ENCODE measurements at regions not wholly inside any gene's neighbourhood (a gene's known extent, or its start where the extent isn't known, plus 50 kb on each side); places are given as distances from the start of the nearest gene placed in this dataset.
"Not testable (repeated sequence)": the region's sequence is repeated elsewhere in the genome, so short reads cannot be mapped to it uniquely, and the experiment has no call there.

- no peak for DNase-seq
Observed at GRCh38 chr6:27804851-27805250, 107.3 kb downstream of the OR2B2 start.

GRCh38 chr6:27800731-27801373 is 111.3 kb downstream of the OR2B2 start:
- DNase-seq, result no peak

GRCh38 chr6:27797960-27798359 is 114.2 kb downstream of the OR2B2 start:
- no peak for DNase-seq

DNA sequence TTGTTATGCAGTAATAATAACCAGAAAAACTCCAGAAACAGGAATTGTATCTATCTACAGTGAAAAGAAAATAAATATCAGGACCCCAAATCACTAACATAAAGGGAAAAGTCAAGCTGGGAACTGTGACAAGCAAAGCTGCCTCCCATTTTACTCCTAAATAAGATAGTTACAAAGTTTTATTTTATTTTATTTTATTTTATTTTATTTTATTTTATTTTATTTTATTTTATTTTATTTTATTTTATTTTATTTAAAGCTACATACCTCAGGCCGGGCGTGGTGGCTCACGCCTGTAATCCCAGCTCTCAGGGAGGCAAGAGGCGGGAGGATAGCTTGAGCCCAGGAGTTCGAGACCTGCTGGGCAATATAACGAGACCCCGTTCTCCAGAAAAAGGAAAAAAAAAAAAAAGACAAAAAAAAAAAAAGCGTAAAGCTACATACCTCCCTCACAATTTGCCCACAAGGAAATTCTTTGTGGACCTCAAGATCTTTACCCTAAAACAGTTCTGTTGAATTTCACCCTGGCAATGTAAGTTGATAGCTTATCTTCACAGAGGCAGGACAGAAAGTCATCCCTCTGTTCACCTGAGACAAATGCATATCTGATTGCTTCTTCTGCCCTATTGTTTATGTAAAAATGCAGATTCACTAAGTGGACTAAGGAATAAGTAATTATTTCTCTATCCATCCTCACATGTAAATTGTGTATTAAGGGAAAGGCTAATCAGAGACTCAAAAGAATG is 115.3 kb downstream of the OR2B2 start:
- not testable (repeated sequence) for DNase-seq

DNA sequence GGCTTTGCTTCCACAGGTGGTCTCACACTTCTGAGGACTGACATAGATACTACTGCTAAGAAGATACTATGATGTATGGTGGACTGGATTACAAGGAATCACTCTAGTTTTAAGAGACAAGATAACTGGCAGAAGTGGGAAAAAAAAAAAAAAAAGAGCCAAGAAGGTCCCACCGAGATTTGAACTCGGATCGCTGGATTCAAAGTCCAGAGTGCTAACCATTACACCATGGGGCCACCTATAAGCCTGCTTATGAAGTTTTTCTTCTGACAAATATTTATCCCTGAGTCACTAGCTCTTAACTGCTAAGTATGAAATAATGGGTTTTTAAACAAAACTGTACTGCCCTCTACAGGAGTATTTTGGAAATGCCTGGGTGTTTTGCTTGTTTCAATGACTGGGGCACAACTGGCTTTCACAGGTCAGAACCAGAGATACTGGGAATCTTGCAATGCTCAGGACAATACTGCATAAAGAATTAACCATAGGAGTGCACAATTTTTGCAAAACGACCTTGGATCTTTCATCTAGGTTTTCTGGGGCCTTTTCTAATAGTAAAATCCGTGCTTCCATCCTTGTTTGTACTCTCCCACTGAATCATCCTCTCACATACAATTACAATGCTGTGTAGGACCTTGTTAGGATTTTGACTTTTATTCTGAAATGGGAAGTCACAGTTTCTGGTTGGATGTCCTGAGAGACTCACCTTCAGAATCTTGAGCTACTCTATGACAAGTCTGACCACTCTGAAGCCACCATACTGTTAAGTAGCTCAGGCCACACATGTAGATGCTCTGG is 116.3 kb downstream of the OR2B2 start:
- DNase-seq, result peak; percentile 63

GRCh38 chr6:27791182-27791943 is 120.8 kb downstream of the OR2B2 start:
- no peak for DNase-seq

GRCh38 chr6:27788376-27788775 is 123.8 kb downstream of the OR2B2 start:
- not testable (repeated sequence) for DNase-seq

GRCh38 chr6:27786048-27786447 is 126.1 kb downstream of the OR2B2 start:
- DNase-seq, result no peak

- no peak for DNase-seq
Observed at GRCh38 chr6:27785294-27785693, 126.9 kb downstream of the OR2B2 start.

DNA sequence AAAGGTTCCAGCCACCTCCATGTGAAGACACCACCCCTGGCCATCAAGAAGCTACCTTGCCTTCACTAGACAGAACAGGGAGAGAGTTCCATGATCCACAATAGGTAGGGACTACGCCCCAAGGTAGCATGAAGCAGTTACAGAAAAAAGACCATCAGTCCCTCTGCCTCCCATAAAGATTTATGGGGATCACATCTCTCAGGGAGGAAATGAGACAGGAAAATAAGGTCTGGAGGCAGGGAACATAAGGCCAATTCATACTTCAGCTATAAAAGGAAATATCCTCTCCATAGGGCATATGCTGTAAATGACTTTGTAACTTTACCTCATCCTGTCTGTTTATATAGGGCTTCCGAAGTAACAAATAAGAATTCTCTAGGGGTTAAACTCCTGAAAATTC is 129.4 kb downstream of the OR2B2 start:
- no peak for DNase-seq

GRCh38 chr6:27778625-27779417 is 133.4 kb downstream of the OR2B2 start:
- DNase-seq, result no peak

- no peak for DNase-seq
Observed at GRCh38 chr6:27777614-27778355, 134.4 kb downstream of the OR2B2 start.

- no peak for DNase-seq
Observed at GRCh38 chr6:27777126-27777525, 135.1 kb downstream of the OR2B2 start.

DNA sequence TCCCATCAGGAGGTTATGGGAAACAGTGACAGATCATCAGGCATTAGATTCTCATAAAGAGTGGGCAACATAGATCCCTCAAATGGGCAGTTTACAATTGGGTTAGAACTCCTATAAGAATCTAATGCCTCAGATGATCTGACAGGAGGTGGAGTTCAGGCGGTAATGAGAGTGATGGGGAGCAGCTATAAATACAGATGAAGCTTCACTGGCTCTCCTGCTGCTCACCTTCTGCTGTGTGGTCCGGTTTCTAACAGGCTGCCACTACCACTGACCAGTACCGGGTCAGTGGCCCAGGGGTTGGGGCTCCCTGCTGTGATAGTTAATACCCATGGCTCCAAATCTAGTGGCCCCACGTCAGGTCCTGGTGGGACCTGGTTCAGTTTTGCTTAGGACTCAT is 135.7 kb downstream of the OR2B2 start:
- DNase-seq, result no peak

DNA sequence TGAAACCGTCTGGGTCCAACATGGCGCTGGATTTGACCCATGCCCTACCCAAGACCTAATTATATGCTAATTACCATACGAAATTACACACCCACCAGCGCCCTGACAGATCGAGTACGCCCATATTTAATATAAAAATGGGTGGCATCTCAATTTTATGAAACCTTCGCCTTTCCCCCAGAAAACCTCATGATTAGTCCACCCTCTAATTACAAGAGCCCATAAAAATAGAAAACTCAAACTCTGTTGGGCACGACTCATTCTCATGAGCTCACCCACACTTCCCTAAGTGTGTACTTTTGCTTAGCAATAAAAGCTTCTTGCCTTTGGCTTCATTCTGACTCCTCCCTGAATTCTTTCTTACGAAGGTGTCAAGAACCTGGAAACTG is 136.4 kb downstream of the OR2B2 start:
- DNase-seq, result no peak

GRCh38 chr6:27775138-27775795 is 136.9 kb downstream of the OR2B2 start:
- not testable (repeated sequence) for DNase-seq

- DNase-seq, result not testable (repeated sequence)
Observed at GRCh38 chr6:27774264-27774600, 138.0 kb downstream of the OR2B2 start.

DNA sequence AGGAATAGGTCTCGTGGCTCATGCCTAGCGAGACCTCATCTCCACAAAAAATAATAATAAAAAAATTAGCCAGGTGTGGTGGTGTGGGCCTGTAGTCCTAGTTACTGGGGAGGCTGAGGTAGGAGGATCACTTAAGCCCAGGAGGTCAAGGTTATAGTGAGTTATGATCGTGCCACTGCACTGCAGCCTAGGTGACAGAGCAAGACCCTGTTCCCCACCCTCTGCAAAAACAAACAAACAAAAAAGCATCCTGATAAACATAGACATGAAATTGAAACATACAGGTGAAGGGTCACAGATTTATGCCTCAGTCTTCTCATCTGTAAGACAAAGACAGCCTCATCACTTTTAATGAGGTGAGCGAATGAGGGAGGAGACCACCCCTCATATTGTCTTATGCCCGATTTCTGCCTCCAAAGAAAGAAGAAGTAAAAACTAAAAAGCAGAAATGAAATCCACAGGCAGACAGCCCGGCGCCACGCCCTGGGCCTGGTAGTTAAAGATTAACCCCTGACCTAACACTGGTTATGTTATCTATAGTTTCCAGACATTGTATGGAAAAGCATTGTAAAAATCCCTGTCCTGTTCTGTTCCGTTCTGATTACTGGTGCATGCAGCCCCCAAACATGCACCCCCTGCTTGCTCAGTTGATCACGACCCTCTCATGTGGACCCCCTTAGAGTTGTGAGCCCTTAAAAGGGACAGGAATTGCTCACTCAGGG is 138.5 kb downstream of the OR2B2 start:
- DNase-seq, result not testable (repeated sequence)

GRCh38 chr6:27772261-27773001 is 139.8 kb downstream of the OR2B2 start:
- DNase-seq, result no peak

- DNase-seq, result no peak
Observed at GRCh38 chr6:27771235-27771634, 141.0 kb downstream of the OR2B2 start.

Data from NCI-H1048 (cell line).